DMS 273 (cell line): ENCODE measurements at regions not wholly inside any gene's neighbourhood (a gene's known extent, or its start where the extent isn't known, plus 50 kb on each side); places are given as distances from the start of the nearest gene placed in this dataset.

Experiments
- DNase-seq: peaks from one replicate; lab custom pipeline; 2025; ENCODE audit not compliant: unreplicated experiment; lab: John Stamatoyannopoulos, UW

DNA sequence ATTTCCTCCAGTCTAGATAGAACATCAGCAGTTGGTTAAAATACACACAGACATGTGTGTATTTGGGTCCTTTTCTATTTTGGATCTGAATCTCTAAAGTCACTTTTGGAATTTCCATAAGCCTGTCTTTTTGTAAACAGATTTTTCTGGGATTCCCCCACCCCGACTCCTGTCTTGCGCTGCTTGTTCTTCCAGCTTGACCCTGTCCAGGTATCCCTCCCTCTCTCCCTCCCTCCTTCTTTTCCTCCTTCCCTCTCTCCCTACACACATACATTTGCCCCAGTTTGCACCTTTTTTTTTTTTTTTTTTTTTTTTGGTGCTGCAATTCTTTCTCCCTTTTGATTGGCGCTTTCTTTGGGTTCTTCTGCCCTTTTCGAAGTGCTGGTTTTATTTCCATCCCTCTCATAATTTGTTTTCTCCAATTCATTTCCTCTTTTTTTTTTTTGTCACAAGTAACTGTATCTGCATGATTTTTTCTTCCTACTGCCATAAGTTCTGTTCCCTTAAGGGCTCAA is 114.8 kb upstream of the SERTAD2 start:
- DNase-seq, result no peak

GRCh38 chr2:64769392-64770044 is 115.8 kb upstream of the SERTAD2 start:
- DNase-seq, result no peak

GRCh38 chr2:64770137-64770780 is 116.5 kb upstream of the SERTAD2 start:
- no peak for DNase-seq

- peak; percentile 43 for DNase-seq
Observed at GRCh38 chr2:64770781-64771334, 117.1 kb upstream of the SERTAD2 start.

DNA sequence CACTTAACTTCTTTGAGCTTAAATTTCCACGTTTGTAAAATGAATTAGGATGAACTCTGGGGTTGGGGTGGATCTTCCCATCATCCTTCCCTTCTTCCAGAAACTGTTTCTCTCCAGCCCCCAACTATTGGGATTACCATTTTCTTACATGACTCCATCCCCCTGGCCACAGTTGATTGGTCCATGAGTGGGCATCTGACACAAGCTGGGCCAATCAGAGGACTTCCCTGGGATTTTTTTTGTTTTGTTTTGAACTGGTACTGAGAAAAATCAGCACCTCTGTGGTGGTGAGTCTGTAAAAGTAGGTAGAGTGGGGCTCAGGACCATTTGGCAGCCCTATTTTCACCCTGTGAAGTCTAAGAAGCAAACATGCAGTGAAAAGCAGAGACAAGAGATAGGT is 118.0 kb upstream of the SERTAD2 start:
- DNase-seq, result no peak

DNA sequence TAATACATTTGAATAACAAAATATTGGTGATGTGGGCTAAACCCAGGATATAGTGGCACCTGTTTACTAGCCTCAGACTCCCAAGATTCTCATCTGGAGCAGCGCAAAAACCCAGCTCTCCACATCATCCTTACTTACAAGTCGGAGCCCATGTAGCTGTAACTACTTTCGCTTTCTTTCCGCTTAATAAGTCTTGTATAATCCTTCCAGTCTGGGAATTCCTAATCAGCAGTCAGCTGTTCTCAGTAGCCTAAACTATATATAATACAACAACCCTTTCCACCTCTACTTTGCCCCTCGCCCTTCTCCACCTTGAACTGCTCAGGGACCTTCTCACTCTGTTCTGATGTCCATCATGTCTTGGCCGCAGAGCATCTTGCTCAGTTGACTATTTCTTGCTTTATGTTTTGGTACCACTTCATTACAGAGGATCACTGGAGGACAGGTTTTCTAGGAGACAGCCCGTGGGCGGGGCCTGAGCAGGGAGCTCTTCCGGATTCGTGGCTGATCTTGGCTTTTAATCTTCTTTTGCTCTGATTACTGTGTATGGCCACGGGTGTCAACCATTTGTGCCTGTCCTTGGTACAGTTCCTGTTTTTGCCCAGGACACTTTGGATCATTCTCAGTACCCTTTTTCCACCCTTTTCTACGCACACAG is 119.9 kb upstream of the SERTAD2 start:
- DNase-seq, result no peak

DNA sequence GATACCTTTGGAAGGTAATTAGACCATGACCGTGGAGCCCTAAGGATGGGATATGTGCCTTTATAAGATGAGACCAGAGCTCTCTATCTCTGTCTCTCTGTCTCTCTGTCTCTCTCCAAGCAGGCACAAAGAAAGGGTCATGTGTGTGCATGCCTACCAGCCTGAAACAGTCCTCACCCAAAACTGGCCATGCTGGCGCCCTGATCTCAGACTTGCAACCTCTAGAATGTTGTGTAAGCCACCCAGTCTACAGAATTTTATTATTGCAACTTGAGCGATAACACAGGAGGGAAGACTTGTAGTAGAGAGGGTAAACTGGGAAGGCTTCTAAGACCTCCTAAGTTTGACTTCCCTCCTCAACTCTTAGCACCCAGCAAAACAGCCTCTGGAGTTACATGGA is 124.1 kb upstream of the SERTAD2 start:
- DNase-seq, result no peak

- DNase-seq, result no peak
Observed at GRCh38 chr2:64779117-64779690, 125.5 kb upstream of the SERTAD2 start.

DNA sequence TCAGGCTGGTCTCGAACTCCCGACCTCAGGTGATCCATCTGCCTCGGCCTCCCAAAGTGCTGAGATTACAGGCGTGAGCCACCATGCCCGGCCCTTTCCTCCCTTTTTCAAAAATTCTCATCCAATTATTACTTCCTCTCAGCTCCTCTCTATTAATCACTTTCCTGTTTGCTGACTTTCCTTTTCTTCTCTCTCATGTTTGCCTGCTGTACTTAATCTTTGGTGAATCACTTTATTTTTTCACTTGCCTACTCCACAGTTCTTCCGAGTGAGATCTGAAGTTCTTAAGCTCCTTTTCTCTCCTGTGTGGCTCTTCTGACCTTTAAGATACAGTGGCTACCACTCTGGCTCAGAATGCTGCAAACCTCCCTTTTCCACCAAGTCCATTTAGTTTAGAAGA is 126.3 kb upstream of the SERTAD2 start:
- no peak for DNase-seq

GRCh38 chr2:64781711-64782390 is 128.1 kb upstream of the SERTAD2 start:
- DNase-seq, result no peak

GRCh38 chr2:64784168-64785061 is 130.7 kb upstream of the SERTAD2 start:
- DNase-seq, result no peak

DNA sequence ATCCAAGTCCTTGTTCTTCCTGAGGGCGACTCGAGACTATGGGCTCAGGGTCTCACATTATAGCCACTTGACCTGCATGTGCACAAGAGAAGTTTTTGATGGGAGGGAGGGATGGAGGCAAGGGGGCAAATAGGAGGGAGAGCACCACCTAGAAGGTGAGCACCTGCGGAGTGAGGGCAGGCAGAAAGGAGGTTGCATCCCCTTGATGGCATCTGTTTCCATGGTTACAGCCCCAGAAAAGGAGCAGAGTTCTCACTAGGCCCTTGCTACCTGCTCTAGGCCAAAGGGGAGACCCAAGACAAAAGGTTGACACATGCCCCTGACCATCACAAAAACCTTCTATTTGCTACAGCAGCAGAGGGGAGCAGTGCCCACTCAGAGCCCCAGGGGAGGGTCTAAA is 131.5 kb upstream of the SERTAD2 start:
- DNase-seq, result no peak

- no peak for DNase-seq
Observed at GRCh38 chr2:64786343-64787018, 132.8 kb upstream of the SERTAD2 start.

DNA sequence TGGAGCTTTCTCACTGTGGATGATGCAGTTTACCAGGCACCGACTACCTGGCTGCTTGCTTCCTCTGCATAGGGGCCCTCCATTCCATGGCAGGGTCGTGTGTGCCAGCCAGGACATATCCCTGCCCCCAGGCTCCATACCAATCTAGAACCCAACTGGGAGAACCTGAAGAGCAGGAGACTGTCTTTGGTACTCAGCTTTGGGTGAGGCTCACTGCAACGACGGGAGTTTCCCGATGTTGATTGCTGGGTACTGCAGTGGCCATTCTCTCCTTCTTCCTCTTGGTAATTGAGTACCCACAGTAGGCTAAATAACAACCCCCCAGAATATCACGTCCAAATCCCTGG is 133.3 kb upstream of the SERTAD2 start:
- no peak for DNase-seq

DNA sequence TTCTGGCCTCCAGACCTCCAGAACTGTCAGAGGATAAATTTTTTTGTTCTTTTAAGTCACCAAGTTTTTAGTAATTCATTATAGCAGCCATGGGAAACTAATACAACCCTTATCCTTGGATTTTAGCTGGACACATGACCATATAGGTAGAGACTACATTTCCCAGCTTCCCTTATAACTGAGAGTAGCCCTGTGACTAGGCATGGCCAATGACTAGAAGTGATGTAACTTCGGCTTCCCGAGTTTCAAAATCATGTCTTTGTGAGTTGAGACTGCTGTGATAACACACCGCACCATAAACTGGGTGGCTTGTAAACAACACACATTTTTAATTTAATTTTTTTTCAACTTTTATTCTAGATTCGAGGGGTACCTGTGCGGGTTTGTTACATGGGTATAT is 134.0 kb upstream of the SERTAD2 start:
- DNase-seq, result no peak

DNA sequence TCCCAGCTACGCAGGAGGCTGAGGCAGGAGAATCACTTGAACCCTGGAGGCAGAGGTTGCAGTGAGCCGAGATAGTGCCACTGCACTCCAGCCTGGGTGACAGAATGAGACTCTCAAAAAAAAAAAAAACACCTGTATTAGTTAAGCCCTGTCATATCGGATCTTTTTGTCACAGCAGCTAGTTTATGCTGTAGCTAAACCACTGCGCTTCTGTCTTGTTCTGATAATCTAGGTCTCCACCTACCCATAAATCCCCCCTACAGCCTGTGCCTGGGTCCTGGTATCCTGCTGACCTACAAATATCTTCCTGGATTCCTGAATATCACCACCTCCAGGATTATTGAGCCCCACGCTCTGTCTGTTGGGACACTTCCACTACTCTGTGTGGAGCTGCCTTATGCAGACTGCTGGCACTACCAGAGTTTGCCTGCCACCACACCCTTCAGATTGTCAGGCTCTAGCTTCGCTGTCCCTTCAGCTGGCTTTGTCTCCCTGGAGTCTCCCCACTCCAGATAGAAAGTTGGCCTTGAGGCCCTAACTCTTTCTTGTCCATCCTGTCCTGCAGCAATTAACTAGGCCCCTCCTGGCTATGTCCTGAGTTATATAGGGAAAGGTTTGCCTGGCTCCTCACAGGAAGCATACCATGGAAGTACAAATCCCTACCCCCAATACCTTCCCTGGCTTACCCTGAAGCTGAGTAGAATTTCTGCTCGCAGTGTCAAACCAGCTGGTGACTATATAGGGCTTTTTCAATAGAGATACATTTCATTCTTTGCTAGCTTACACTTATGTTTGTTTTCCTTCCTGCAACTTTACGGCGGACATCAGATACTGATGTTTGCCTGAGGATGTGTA is 136.0 kb upstream of the SERTAD2 start:
- no peak for DNase-seq

- DNase-seq, result no peak
Observed at GRCh38 chr2:64792300-64792699, 138.6 kb upstream of the SERTAD2 start.

- no peak for DNase-seq
Observed at GRCh38 chr2:64792995-64793639, 139.4 kb upstream of the SERTAD2 start.
